Activated T-helper 1 cell treated with anti-CD3 and anti-CD28 coated beads, Interleukin-2, amount 50 U/mL, for 16 hours (primary cell): ENCODE measurements at regions not wholly inside any gene's neighbourhood (a gene's known extent, or its start where the extent isn't known, plus 50 kb on each side); places are given as distances from the start of the nearest gene placed in this dataset.
"Not testable (repeated sequence)": the region's sequence is repeated elsewhere in the genome, so short reads cannot be mapped to it uniquely, and the experiment has no call there.

ENCODE experiments used
- DNase-seq, 2 donors: peaks; one replicate each; pipeline ENCODE4 v3.0.0-alpha.2; 2020; ENCODE audit warnings: low read depth in 1 of 2, low spot score in 1 of 2

- DNase-seq, result no peak
Observed at GRCh38 chr3:150357923-150358607, 50.0 kb upstream of the TSC22D2 start.

GRCh38 chr3:150357140-150357539, 51.0 kb upstream of the TSC22D2 start:
- DNase-seq, result no peak

- DNase-seq, result no peak
Observed at GRCh38 chr3:150355574-150355973, 52.5 kb upstream of the TSC22D2 start.

DNA sequence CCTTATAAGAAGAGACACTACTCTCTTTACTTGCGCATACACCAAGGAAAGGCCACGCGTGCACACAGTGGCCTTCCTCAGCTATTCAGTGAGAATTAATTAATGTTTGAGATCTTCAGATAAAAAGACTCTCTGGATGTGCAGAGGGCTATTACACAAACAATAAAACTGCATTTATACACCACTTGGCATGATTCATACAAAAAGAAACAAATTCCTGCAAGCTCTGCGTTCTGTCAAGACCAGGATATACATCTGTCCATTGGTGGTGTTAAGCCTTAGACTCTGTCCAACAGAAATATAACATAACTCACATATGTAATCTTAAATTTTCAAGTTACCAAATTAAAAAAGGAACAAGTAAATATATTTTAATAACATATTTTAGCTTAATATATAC, 55.2 kb upstream of the TSC22D2 start:
- no peak for DNase-seq

GRCh38 chr3:150351398-150351797, 56.7 kb upstream of the TSC22D2 start:
- DNase-seq, result no peak

DNA sequence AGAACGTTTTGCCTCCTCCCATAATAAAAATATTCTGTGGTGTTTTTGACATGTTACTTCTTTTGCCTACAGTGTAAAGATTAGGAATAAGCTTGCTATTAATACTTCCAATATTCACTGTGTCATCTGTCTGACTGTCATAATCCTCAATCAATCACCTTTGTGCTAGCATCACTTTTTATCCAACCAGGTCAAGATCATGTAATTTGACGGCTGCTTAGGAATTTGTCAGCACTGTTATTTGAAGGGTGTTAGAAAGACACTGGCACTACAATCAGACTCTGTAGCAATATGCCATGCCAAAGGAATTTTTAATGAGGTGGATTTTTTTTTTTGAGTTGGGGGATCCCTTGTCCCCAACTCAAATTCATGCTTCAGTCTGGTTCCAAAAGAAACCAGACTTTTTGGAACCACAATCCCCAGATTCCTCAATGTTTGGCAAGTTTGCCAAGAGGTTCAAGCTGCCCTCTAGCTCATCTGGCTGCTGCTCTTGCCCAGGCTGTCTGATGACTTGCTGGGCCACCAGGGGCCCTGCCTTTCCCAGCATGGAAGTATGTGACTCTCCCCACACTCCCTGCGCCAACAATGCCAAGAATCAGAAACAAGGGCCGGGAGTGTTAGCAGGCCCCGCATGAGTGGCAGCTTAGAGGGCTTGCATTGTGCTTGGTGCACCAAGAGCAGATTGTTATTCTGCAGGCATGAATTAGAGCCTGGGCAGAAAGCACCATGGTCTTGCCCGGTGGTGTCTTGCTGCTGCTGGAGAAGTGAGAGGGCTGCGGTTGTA, 58.6 kb upstream of the TSC22D2 start:
- no peak for DNase-seq

DNA sequence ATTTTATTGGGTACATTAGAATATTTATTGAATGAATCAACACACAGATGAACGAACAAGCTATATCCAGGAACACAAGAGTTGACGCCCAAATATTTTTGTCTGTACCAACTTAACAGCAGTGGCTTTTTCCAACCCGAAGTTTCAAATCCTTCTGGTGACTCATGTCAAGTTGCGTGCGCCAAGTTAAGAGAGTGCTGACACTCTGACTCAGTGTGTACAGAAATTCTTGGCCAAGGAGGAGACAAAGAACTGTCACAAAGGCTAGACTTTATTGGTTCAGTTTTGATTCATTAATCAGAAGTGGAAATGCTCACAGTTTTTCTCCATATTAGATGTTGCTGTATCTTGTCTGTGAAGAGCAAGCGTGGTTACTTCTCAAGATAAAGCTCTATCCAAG, 59.6 kb upstream of the TSC22D2 start:
- DNase-seq, result no peak

- no peak for DNase-seq
Observed at GRCh38 chr3:150346981-150347863, 60.9 kb upstream of the TSC22D2 start.

DNA sequence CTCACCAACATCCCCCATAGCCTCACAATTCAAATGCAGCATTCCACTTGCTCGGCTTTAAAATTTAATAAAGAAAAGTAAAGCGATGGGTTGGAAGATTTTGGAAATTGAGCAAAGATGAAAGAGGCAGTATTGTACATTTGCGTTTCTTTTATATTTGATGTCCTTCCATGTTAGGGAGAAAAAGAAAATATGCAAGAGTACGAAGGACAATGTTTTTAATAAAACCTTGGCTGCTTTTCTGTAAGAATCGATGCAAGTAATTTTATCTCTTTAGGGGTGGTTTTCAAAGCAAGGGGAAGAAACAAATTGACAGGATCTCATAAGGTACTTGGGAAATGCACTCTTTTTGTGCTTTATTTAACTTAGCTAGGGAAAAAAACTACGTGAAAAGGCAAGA, 61.8 kb upstream of the TSC22D2 start:
- no peak for DNase-seq

- no peak for DNase-seq
Observed at GRCh38 chr3:150345021-150345538, 63.0 kb upstream of the TSC22D2 start.

DNA sequence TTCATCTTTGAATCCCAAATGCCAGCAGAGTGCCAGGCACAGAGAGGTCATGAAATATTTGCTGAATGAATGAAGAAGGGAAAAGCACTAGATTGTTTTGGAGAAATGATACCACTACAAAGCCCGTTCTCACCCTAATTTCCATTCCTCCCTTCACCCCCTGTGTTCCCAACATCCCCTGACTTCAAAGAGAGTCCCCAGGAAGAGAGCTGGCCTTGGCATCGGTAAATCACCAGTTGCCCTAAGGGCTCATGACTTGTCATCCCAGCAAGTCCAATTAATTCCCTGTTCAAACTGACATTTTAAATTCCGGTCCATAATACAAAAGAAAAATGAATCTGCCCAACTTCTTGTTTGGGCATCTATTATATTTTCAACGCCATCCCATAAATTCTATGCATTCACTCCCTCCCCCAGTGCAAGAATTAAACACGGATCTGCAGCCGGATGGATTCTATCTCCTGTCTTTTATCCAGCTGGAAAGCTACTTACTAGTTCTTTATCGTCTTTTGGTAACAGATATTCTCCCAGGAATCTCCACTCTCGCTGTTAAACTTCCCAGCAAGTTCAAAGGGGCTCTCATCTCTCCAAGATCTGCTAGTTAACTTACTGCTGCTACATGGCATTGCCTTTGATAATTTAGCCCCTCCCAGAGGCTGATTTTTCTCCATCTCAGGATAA, 63.9 kb upstream of the TSC22D2 start:
- DNase-seq, result no peak

- no peak for DNase-seq
Observed at GRCh38 chr3:150342896-150343467, 65.1 kb upstream of the TSC22D2 start.

DNA sequence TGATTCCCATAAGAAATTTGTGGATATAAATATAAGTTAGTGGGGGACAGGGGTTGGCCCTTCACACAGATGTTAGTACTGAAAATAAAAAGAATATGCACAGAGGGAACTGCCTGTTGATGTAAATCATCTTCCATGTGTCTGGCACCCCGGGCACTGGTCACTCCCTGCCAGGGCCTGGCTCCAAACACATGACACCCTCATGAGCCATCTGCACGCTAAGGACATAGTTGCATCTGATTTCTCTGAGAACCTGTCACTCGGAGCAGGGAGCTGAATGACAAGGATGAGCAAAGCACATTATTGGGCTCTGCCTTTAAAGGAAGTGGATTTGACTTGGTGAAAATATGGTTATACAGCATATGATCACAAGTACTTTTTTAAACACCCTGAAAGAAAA, 66.2 kb upstream of the TSC22D2 start:
- DNase-seq, result no peak

GRCh38 chr3:150336363-150336762, 71.7 kb upstream of the TSC22D2 start:
- not testable (repeated sequence) for DNase-seq

DNA sequence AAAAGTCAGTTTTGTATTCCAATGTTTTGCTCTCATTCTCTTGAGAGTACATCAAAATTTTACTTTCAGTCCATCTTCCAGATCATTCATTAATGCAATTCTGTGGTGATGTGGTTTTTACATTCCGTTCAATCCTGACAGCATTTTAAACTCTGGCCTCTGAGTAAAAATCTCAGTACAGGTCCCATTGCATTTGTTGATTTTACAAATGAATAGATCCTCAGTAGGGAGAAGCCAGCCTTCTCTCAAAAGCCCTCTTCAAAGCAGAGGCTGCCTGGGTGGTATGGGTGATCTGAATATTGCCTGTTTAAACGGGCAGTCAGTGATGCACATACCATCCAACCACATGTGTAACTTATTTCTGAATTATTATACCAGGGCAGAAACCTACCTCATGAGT, 72.5 kb upstream of the TSC22D2 start:
- no peak for DNase-seq

DNA sequence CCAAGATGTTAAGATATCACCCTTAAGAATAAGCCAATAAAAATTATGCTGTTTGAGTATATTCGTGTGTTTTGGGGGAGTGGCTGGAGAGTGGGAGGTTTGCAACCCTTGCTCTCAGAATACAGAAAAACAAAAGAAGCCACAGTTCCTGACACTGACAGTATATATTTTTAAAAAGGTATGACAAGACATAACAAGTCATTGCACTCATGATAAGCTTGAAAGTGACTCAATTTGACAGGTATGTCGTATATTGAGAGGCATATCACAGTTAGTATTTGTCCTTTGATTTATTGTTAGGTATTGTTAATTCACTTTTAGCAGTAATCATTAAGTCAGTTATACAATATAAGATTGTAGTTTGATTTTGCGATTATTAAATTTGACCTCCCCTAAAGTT, 73.1 kb upstream of the TSC22D2 start:
- DNase-seq, result no peak

DNA sequence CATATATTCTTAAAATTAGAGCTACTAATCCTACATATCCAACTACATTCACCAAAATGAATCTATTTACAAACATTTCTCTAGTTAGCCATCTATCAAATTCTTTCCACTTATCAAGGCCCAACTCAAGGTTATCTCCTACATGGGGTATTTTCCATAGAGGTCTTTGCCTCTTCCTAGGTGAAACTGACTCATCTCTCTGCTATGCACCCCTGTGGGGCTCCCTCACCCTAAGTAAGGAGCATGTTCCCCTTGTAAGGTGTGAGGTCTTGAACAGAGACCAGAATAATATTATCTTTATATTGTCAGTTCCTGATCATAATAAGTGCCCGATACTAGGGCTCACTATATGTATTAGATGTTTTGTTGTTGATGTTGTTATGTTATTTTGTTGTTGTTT, 74.6 kb upstream of the TSC22D2 start:
- DNase-seq, result no peak

GRCh38 chr3:150331978-150332568, 76.0 kb upstream of the TSC22D2 start:
- no peak for DNase-seq

DNA sequence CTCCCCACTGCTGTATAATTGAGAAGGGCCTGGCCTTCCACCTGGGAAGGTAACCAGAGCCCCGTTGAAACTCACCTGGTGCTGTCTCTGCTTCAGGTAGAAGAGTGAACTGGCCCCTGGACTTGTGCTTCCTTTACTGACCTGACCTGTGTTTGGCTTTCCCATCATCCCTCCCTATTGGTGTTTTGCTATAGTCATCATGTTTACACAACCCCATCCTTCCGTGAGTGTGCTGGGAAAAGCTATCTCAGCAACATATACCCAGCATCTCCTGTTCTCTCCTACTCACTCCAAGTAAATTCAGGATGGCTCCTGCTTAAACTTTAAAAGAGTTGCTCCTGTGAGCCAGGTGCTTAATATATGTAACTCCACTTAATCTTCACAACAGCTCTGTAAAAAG, 77.2 kb upstream of the TSC22D2 start:
- no peak for DNase-seq

DNA sequence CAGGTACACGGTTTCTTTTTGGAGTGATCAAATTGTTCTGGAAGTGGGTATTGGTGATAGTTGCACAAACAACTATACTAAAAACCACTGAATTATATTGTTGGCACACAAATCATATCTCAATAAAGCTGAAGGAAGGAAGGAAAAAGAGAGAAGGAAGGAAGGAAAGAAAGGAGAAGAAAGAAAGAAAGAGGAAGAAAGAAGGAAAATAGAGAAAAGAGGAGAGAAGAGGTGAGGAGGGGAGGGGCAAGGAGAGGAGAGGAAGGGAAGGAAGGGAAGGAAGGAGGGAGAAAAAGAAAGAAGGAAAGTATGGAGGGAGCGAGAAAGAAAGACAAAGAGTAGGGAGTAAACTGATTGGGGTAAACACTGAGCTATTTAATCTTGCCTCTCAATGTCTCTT, 77.9 kb upstream of the TSC22D2 start:
- no peak for DNase-seq
